Vagina (tissue), 2 donors: ENCODE measurements at regions not wholly inside any gene's neighbourhood (a gene's known extent, or its start where the extent isn't known, plus 50 kb on each side); places are given as distances from the start of the nearest gene placed in this dataset.

Experiments
- POLR2A ChIP-seq, 2 donors: fragments of 450-650 bp; IDR thresholded peaks; one replicate each; pipeline ENCODE4 v1.6.1; 2017; ENCODE audit warnings: antibody characterized with exemption in 2 of 2, mild to moderate bottlenecking in 2 of 2, moderate library complexity in 2 of 2
- TF ChIP-seq, protein P1 (sequence below), 3 experiments: fragments of 450-650 bp in 2 of 3; fragments of 200-600 bp in 1 of 3; sonication (generic) in 1 of 3; IDR thresholded peaks; one replicate each; pipeline ENCODE4 v1.5.1; 2017 to 2019; ENCODE audit warnings: antibody characterized with exemption in 3 of 3, mild to moderate bottlenecking in 2 of 3, moderate library complexity in 2 of 3

GRCh38 chr1:221394011-221394544 lies 347.8 kb downstream of the DUSP10 start:
- TF ChIP-seq, protein P1, sequence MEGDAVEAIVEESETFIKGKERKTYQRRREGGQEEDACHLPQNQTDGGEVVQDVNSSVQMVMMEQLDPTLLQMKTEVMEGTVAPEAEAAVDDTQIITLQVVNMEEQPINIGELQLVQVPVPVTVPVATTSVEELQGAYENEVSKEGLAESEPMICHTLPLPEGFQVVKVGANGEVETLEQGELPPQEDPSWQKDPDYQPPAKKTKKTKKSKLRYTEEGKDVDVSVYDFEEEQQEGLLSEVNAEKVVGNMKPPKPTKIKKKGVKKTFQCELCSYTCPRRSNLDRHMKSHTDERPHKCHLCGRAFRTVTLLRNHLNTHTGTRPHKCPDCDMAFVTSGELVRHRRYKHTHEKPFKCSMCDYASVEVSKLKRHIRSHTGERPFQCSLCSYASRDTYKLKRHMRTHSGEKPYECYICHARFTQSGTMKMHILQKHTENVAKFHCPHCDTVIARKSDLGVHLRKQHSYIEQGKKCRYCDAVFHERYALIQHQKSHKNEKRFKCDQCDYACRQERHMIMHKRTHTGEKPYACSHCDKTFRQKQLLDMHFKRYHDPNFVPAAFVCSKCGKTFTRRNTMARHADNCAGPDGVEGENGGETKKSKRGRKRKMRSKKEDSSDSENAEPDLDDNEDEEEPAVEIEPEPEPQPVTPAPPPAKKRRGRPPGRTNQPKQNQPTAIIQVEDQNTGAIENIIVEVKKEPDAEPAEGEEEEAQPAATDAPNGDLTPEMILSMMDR (IDR thresholded peaks at IDR 0.05): no peak
- no peak for TF ChIP-seq POLR2A (IDR thresholded peaks at IDR 0.05)
